GM19043 (cell line): ENCODE measurements at regions not wholly inside any gene's neighbourhood (a gene's known extent, or its start where the extent isn't known, plus 50 kb on each side); places are given as distances from the start of the nearest gene placed in this dataset.
A peak's percentile ranks its signal among the peaks of the same experiment; 100 is the strongest.
"Not testable (repeated sequence)": the region's sequence is repeated elsewhere in the genome, so short reads cannot be mapped to it uniquely, and the experiment has no call there.

Experiments used
- ATAC-seq: cut with Tn5 transposase; IDR thresholded peaks from one replicate; pipeline ENCODE4 v1.9.1; 2021; ENCODE audit warnings: low read depth; ENCODE audit not compliant: unreplicated experiment

DNA sequence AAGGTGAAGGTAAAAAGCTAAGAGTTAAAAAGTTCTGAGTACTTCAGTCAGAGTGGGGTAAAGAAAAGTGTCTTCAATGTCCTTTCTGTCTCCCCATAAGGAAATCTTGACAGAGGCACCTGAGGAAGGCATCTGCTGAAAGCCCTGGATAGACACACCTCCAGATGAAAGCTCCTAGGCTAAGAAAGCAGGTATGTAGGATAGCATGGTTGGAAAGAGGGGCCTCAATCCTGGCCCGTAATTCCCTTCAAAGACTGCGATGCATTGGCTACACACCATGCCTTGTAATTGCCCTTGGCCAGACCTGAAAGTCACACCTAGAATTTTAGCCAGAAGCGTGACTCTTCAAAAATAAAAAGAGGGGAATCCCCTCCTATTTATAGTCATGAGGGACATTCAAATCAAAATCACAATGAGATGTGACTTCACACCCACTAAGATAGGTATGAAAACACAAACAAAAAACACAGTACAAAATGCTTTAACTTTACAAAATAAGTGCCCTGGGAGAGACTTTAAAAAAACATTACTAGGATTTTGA, 809.7 kb downstream of the IPMK start:
- no peak for ATAC-seq

DNA sequence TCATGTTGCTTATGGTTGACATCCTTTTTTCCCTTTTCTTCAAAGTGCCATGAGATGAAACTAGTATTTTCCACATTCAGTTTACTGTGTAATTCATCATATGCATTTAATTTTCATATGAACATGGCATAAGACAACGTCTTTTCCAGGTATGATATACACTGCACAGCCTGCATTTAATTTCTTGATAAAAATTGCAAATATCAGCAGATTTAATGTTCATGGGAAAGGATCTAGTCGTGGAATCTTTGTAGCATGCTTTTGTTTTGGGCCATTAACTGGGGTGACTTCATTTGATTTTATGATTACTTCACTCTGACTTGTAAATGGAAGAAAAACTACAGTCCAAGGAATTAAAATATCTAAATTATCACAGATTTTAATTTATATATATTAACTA, 837.3 kb downstream of the IPMK start:
- ATAC-seq = no peak

DNA sequence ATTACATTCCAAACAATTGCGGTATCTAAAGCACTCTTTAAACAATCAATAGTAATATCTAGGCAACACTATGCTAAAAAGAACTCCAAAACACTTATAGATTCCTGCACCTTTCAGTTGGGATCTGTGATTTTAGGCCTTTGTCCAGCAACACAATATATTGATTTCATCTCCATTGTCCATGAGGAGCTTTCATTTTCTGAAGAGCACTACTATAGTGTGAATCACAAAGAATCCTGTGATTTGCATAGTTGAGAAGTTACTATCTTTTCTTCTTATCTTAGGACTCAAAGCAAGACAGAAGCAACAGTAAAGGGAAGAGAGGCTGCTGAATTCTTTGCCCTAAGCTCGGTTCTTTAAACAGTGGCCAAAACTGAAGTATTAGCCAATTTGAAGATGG, 846.8 kb downstream of the IPMK start:
- no peak for ATAC-seq

DNA sequence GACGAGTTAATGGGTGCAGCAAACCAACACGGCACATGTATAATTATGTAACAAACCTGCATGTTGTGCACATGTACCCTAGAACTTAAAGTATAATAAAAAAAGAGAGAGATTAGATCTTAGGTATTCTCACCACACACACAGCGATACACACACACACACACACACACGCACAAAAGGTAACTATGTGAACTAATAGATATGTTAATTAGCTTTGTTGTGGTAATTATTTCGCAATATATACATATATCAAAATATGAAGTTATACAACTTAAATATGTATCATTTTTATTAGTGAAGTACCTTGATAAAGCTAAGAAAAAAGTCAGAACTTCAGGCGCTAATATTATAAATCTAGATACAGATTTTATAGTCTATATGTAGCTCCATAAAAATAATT, 849.2 kb downstream of the IPMK start:
- no peak for ATAC-seq

DNA sequence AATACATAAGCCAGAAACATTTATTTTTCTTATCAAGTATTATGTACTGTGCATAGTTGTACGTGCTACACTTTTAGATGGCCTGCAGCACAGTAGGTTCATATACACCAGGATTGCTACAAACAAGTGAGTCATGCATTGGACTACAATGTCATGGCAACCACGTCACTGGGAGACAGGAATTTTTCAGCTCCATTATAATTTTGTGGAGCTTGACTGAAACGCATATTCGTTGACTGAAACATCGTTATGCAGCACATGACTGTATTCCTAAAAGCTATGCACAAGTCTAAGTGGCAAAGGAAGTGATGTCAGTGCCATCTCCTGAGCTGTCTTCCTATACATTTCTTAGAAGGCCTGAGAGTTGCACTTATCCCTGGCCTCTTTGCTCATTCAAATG, 871.8 kb downstream of the IPMK start:
- no peak for ATAC-seq

DNA sequence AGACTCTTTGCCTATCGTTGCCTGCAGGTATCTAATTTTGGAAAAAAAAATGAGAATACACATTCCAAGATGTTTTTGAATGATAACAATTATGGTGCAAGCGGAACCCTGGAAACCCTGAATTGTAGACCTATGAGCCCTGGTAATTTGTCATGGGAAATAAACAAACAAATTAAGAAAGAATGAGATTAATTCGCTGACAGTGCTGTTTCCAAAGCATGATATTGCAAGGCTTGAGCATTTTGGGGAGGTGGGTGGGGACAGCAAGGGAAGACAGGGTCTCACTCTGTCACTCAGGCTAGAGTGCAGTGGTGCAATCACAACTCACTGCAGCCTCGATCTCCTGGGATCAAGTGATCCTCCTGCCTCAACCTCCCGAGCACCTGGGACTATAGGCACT, 900.3 kb downstream of the IPMK start:
- no peak for ATAC-seq

DNA sequence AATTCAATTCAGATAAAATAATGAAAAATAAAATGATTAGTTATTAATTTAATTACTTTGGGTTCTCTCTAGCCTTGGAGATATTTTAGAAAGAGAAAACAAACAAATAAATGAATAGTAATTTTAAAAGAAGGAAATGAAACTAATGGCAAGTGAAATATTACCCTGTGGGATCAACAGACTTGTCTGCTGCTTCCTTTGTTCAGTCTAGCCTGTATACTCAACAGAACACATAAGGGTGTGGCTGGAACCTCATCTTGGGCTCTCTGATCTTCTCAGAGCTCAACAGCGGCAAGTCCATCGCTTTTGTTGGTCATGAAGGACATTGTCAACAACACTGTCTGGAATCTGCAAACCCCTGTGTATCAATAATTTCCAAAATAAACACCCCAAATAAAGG, 904.9 kb downstream of the IPMK start:
- ATAC-seq = peak; percentile 75

DNA sequence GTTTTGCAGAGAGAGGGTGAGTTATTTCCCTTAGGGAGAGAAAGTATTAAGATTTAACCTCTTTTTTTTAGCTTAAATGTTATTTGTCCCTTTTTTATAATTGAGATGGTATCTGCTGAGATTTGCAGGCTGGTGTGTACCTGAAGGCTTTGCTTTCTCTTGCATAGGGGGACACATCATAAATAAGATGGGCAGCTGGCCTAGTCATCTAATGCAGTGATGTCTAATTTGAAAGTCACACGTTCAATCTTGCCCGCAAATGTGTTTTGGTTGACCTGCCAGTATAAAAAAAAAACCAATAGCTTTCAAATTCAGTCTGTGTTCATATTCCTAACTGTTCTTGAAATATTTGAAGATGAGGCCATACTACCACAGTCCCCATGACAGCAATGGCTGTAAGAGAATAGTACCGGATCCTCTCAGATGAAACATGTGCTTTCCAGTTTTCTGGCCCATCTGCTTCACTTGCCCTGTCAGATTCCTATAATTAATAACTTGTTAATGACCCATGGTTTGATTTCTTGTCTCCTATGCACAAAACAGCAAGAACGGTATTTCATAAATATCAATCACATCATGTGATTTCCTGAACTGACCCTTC, 914.2 kb downstream of the IPMK start:
- no peak for ATAC-seq

DNA sequence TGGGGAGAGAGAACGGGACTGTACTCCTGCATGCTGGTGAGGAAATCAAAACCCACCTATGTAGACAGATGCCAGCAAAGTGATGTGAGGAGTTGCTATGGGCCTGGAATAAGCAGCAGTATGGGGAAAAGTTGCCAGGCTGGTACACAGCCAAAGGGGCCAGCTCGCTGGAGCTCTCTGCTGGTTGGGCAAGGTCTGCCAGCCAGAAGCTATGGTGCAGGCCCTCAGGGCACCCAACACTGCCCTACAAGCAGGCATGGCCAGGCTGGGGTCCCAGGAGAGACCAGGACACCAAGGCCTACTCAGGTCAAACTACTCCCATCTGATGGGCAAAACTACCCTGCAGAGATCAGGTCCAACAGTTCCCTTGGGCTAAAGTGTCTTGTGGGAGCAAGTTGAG, 916.6 kb downstream of the IPMK start:
- no peak for ATAC-seq

DNA sequence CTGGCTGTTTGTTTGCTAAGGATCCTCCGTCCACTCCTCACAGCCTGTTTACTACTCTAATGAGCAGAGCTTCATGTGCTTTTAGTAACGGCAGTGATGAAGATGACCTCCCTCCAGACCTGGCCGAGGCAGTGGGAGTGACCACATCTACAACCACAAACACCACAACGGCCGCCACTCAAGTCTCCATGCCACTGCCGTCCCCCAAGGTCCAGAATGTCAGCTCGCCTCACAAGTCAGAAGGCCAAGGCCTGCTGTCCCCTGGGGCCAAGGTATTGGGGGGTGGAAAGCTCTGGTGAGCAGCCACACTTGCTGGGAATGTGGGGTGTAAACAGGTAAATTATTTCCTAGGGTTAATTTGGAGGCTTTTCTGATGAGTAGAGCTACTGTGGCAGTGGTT, 926.4 kb downstream of the IPMK start:
- no peak for ATAC-seq

DNA sequence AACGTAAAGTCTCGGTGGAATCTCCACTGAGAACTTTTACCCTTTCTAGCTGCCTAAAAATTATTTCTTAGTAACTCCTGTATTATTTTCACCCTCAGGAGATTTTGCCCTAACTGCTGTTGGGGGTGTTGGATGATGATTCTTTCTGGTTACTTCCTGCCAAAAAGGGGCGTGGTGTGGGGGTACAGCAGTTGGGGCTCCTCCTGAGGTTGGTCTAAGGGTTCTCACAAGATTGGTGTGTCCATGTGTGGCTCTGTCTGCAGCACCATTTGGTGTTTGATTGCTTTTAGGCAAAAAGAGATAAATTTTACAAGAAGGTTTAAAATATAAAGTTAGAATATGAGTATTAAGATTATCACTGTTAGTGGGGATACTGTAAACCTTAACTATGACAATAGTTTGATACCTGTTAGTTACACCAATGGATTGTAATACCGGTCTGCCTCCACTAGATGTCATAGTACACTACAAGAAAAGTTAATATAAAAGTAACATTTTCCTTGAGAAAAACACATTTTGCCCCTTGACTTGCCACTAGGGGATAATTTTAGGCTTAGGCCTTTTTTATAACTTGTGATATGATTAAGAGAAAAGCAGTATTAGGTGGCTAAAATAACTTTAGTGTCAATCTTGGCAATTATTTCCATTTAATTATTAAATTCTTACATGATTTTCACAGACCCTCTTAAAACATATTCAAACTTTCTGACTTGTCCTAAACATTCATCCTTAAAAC, 928.7 kb downstream of the IPMK start:
- no peak for ATAC-seq

DNA sequence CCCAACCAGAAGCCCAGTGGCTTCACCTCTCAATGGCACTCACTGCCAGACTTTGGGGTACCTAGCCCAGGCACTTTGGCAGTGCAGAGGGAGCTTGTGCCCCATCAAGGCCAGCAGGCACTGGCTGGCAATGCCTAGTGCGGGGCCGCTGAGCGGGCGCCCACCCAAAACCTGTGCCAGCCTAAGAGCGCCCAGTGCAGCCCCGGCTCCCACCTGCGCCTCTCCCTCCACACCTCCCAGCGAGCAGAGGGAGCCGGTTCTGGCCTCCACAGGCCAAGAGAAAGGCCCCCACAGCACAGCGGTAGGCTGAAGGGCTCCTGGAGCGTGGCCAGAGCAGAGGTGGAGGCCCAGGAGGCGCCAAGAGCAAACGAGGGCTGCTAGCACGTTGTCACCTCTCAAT, 930.8 kb downstream of the IPMK start:
- no peak for ATAC-seq

DNA sequence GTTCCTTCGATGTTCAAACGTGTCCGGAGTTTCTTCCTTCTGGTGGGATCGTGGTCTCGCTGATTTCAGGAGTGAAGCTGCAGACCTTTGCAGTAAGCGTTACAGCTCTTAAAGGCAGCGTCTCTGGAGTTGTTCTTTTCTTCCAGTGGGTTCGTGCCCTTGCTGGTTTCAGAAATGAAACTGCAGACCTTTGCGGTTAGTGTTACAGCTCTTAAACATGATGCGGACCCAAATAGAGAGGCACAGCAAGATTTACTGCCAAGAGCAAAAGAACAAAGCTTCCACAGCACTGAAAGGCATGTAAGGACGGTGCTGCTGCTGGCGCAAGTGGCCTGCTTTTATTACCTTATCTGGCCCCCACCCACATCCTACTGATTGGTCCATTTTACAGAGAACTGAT, 931.4 kb downstream of the IPMK start:
- no peak for ATAC-seq

DNA sequence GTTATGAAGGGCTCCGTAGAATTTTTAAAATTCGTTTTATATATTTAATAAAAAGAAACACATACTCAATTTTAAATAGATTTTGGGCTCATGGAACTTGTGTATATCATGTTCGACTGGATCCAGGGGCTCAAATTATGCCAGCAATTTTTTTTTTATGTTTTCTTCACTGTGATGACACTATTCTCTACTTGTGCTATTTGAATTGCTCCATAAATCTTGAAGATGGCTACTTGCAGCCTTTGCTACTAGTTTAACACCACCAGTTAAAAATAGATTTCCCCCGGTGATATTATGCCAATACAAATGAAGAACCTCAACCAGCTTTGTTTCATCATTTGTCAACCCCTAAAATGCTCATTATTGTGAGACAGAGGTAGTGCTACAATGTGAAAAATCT, 933.2 kb downstream of the IPMK start:
- ATAC-seq = no peak

DNA sequence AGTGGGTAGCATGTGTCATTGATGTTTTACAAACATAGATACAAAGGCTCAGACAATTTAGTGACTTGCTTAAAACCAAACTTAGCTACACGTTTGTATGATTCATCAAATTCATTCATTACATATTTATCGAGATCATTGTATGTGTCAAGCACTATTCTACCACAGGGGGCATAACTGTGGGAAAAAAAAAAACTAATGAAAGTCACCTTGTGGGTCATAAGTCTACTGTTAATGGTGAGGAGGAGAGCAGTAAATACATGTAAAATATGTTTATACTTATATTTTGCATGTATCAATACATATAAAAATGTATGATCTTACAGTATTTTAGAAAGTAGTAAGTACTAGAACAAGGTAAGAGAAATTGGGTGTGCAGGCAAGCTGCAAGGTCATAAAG, 933.8 kb downstream of the IPMK start:
- no peak for ATAC-seq

DNA sequence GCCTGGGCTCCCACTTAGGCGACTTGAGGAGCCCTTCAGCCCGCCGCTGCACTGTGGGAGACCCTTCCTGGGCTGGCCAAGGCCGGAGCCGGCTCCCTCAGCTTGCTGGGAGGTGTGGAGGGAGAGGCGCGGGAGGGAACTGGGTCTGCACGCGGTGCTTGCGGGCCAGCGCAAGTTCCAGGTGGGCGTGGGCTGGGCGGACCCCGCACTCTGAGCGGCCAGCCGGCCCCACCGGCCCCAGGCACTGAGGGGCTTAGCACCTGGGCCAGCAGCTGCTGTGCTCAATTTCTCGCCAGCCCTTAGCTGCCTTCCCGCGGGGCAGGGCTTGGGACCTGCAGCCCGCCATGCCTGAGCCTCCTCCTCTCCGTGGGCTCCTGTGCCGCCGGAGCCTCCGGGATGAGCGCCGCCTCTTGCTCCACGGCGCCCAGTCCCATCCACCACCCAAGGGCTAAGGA, 946.3 kb downstream of the IPMK start:
- ATAC-seq = not testable (repeated sequence)

DNA sequence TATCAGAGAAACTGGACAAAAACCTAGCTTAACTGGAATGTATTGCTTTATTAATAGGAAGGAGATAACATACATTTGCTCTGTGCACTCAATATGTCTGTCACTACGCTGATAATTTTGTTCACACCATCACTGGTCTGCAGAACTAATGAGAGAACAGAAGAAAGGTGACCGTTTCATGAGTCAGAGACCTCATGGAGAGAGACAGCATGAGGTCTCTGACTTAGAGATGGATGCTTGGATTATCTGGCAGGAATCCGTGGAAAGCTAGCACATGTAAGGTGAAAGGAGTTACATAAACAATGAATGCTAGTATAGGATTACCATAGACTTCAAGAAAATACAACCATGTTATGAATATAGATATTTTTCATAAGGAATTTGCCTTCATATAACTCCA, 947.3 kb downstream of the IPMK start:
- no peak for ATAC-seq

DNA sequence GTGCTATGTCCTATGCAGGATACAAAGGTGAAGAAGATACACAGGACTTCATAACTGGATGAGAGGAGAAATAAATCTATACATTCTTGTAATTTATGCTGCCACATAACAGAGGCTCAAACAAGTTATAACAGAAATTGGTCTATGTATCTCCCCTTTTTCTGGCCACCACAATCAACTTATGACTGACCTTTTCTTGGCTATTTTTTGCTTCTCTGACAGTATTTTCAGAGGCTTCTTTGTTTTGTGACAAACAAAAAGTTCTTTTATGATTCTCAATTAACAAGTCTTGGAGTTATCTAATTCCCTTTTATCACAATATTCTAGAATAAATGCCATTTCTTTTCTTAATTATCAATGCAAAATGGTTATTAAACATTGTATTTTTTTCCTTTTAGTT, 953.0 kb upstream of the ZWINT start:
- no peak for ATAC-seq

DNA sequence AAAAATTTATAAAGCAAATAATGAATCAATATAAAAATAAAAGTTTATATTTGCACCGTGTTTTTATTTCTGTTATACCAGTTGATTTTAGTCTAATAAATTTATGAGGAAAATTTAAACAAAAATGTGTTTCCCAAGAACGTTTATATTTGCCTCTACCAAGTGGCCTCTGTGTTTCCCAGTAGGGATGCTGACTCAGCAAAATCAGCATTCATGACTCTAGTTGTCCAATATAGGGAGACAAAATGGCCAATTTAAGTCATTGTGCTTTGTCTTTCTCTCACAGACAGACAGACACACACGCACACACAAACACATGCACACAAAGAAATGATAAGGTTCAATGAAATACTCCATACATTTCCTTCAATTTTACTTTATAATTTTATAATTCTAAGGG, 942.5 kb upstream of the ZWINT start:
- no peak for ATAC-seq

DNA sequence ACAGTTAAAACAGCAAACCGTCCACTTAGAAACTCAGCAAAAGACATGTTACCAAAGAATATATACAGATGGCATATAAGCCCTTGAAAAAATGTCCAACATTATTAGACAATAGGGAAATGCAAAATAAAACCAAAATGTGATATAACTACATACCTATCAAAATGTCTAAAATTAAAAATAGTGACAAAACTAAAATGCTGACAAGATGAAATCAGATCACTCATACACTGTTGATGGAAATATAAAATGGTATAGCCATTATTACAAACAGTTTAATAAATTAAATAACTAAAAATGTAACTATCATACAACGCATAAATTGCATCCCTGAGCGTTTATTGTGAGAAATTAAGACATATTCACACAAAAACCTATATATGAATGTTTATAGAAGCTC, 939.7 kb upstream of the ZWINT start:
- no peak for ATAC-seq

DNA sequence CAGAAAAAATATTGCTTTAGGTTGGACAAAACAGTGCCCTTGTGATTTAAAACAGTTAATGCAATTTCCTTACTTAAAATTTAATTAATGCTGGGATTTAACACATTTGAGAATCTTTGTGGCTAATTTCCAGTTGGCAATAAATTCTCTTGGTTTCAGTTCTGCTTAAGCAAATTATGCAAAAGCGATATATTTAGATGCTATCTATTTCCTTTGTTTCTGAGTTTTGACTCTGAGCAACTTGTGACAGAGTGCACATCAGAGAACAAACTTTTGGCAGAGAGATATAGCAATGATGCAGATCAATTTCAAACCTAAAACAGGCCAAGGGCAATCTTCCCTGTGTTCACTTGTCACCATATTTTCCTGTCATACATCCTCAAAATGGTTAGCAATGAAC, 933.6 kb upstream of the ZWINT start:
- no peak for ATAC-seq

DNA sequence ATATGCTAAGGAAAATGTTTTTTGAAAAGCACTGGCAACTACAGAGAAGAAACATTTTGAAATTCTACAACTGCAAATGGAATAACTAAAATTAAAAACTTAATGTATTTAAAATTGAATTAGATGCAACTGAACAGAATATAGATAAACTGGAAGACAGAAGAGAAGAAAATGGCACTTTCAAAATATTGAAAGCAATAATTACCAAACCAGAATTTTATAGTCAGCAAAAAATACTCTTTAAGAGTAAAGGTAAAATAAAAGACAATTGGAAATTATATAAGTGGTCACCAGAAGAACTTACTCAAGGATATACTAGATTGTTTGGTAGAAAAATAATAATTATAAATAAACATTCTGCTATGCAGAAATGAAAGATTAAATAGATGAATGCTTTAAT, 927.7 kb upstream of the ZWINT start:
- no peak for ATAC-seq
